ENCODE measurements at regions not wholly inside any gene's neighbourhood (a gene's known extent, or its start where the extent isn't known, plus 50 kb on each side); places are given as distances from the start of the nearest gene placed in this dataset.
"Not testable (repeated sequence)": the region's sequence is repeated elsewhere in the genome, so short reads cannot be mapped to it uniquely, and the experiment has no call there.

DNA sequence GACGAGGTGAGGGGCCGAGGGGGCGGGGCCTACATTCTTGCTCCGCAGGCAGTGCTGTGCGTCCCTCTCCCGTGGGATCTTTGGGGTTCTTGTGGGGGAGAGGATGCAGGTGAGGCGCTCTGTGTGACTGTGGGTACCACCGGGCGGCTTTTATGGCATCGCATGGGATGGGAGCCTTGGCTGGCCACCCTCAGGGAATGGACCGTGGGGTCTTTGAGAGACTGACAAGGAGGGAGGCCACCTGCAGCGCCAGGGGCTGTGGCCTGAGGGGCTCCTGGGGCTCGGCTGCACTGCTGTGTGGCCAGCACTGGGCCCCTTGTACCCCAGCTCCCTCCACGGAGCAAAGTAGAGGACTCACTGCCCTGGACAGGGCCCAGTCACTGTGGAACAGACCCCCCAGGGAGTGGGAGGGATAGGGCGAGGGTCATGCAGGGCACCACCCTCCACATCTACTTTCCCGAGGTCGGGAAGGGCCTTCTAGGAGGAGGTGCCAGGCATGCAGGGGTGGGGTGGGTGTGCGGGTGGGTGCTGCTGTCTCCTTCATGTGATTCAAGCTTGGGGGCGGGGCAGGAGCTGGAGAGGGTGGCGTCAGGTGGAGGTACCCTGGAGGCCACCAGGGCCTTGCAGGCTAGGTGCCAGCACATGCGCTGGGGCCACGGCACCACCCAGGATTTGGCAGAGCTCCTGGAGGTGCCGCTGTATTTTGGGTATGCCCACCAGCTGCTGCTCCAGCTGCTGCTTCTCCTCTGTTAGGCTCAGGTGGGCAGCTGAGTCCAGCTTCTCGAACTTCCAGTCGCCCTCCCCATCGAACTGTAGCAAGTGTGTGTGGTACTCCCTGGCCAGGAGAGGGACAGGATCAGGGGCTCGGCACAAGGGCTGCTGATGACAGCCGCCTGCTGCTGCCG, 1072.4 kb downstream of the RPIA start:
- Histone ChIP-seq H3K9me3 (peaks cover 0 to 57% (median 13%) of the 10 kb centered on the region in 8 donors), H3K36me3 (no peaks in the 10 kb centered on the region), H3K27ac (no peak overlapping the region), H3K4me3 (no peak overlapping the region), H3K4me1 (peaks cover 0 to 5% (median 0%) of the 10 kb centered on the region in 6 donors), H3K27me3 (replicated peaks in 1 of 7) (peaks cover 0 to 60% (median 23%) of the 10 kb centered on the region in 7 donors)
- TF ChIP-seq POLR2A (IDR thresholded peaks at IDR 0.05) (no peak), POLR2AphosphoS5 (IDR thresholded peaks at IDR 0.05) (no peak)
- TF ChIP-seq, protein P1, sequence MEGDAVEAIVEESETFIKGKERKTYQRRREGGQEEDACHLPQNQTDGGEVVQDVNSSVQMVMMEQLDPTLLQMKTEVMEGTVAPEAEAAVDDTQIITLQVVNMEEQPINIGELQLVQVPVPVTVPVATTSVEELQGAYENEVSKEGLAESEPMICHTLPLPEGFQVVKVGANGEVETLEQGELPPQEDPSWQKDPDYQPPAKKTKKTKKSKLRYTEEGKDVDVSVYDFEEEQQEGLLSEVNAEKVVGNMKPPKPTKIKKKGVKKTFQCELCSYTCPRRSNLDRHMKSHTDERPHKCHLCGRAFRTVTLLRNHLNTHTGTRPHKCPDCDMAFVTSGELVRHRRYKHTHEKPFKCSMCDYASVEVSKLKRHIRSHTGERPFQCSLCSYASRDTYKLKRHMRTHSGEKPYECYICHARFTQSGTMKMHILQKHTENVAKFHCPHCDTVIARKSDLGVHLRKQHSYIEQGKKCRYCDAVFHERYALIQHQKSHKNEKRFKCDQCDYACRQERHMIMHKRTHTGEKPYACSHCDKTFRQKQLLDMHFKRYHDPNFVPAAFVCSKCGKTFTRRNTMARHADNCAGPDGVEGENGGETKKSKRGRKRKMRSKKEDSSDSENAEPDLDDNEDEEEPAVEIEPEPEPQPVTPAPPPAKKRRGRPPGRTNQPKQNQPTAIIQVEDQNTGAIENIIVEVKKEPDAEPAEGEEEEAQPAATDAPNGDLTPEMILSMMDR (IDR thresholded peaks at IDR 0.05 in 8 of 11, conservative IDR thresholded peaks at IDR 0.05 in 3 of 11): no peak
- DNase-seq: peak; percentile 75
- WGBS, 5 donors: 85 to 90% (median 88%) methylated on average over 28 to 29 of the region's 29 CpGs
- intact Hi-C loops (cut with DNase I; ENCODE audit: low total_unique reads): no loop called here

DNA sequence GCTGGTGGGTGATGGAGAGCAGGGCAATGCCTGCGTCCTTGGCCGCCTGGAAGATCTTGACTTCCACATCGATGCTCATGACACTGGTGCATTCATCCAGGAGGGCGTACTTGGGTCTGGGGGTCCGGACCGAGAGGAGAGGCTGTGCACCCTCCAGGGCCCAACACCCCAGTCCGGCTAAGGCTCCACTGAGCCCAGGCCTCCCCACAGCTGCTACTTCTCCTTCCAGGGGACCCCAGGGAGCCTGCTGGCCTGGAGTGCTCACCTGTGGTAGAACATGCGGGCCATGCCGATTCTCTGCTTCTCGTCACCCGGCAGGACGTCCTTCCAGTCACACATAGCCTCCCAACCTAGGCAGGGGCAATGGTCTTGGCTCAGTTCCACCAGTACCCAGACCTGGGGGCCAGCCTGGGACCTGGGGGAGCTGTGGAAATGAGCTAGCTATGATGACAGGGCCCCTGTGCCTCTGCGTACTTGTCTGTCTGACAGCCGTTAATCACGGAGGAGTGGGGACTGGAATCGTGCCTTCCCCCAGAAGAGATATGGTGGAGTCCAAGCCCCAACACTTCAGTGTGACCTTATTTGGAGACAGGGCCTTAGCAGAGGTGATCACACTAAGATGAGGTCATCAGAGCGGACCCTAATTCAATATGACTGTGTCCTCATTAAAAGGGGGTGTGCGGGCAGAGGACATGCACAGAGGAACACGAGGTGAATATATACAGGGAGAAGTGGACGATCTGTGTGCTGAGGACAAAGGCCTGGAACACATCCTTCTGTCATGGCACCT, 1073.3 kb downstream of the RPIA start:
- peak; percentile 78 for DNase-seq
- H3K27ac ChIP-seq; H3K36me3 ChIP-seq; H3K4me1 ChIP-seq; H3K4me3 ChIP-seq; intact Hi-C loops (cut with DNase I; ENCODE audit: low total_unique reads): not testable (repeated sequence)
- Histone ChIP-seq H3K27me3 (replicated peaks in 1 of 7) (peaks cover 0 to 61% (median 23%) of the 10 kb centered on the region in 7 donors), H3K9me3 (peaks cover 0 to 57% (median 13%) of the 10 kb centered on the region in 8 donors)
- 89 to 94% (median 92%) methylated on average over 20 of the region's 20 CpGs for WGBS, 5 donors

DNA sequence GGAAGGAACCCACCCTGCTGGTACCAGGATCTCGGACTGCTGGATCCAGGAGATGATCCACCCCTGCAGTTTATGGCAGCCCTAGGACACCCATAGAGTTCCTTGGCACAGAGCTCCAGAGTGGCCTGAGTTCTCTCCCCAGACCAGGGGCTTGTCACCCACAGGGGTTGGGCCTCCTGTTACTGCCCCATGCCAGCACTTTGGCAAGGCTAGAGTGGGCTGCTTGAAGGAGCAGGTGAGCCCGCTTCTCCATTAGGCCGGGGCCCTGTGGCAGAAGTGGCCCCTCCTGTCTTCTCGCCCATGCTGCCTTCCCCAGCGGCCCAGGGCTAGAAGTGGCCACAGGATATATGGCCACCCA, 1073.9 kb downstream of the RPIA start:
- peak; percentile 73 for DNase-seq
- peaks cover 0 to 61% (median 23%) of the 10 kb centered on the region in 7 donors for H3K27me3 ChIP-seq (replicated peaks in 1 of 7)
- H3K36me3 ChIP-seq; intact Hi-C loops (cut with DNase I; ENCODE audit: low total_unique reads); H3K27ac ChIP-seq; H3K4me1 ChIP-seq; H3K4me3 ChIP-seq: not testable (repeated sequence)
- 85 to 97% (median 92%) methylated on average over 5 of the region's 5 CpGs for WGBS, 5 donors
- peaks cover 0 to 57% (median 13%) of the 10 kb centered on the region in 8 donors for H3K9me3 ChIP-seq

DNA sequence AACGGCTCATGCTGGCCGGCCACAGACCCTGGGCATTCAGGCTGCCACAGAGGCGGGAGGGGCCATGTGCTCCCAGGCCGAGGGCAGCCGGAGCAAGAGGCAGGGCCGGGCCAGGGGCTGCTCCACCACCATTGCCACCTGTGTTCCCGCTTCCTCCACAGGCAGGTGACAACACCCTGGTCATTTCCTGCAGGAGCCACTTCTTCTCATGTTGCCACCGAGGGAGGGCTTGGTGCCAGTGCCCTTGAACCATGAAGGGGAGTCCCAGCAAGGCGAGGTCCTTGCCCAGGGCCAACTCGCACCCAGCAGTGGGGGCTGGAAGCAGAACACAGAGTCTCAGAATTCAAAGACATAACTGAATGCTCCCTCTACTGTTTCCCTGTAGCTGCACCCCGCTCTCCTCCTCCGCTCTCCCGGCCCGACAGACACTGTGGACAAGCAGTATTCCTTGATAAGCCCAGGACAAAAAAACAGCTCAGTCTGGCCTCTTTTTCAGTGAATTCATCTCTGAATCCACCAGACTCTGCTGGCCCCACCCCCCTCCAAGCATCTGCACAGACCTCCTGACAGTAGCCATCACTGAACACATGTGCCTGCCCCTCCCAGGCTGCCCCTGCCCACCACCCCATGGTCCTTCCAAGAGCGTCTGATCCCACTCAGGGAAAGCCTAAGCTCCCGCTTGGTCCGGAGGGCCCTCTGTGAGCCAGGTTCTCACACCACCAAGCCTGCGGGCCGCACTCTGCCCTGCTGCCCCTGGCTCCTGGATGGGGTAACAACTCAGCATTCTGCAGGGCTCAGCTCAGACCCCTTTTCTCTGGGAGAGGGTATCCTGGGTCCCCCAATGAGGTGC, 1074.9 kb downstream of the RPIA start:
- 80 to 91% (median 83%) methylated on average over 19 of the region's 19 CpGs for WGBS, 5 donors
- peak; percentile 74 for DNase-seq
- H3K27ac ChIP-seq; H3K4me1 ChIP-seq; H3K36me3 ChIP-seq; H3K4me3 ChIP-seq; intact Hi-C loops (cut with DNase I; ENCODE audit: low total_unique reads): not testable (repeated sequence)
- peaks cover 0 to 59% (median 15%) of the 10 kb centered on the region in 8 donors for H3K9me3 ChIP-seq
- H3K27me3 ChIP-seq (replicated peaks in 1 of 7): peaks cover 0 to 61% (median 23%) of the 10 kb centered on the region in 7 donors

DNA sequence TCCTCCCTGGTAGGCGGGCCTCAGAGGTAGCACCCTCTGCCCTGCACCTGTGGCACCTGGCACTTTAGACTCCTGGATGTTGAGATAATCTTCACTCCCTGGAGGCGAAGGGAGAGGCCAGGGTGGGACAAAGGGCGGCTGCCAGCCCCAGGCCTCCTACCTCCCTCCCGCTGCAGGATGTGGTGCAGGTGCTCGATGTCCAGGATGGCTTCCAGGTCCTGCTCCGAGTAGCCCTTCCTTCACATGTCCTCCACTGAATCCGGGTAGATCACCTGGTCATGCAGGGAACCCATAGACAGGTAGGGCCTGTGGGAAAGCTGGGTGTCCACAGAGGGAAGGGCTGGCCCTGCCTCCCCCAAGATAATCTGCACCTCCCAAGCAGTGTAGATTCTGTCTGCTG, 1075.6 kb downstream of the RPIA start:
- intact Hi-C loops (cut with DNase I; ENCODE audit: low total_unique reads); H3K36me3 ChIP-seq; H3K4me3 ChIP-seq; H3K4me1 ChIP-seq; H3K27ac ChIP-seq: not testable (repeated sequence)
- WGBS, 5 donors: 79 to 88% (median 86%) methylated on average over 7 of the region's 7 CpGs
- Histone ChIP-seq H3K9me3 (peaks cover 0 to 64% (median 19%) of the 10 kb centered on the region in 8 donors), H3K27me3 (replicated peaks in 1 of 7) (peaks cover 0 to 61% (median 23%) of the 10 kb centered on the region in 7 donors)
- peak; percentile 69 for DNase-seq
